Activated T-helper 1 cell treated with anti-CD3 and anti-CD28 coated beads, Interleukin-12 subunit alpha, Interleukin-12 subunit beta, Interleukin-2, Interleukin-4 antibody, amounts not matched to agents 30 ng/mL and 10 ng/mL and 1 ng/mL, durations not matched to agents 14 hours and 24 hours and 36 hours (primary cell): ENCODE measurements at regions not wholly inside any gene's neighbourhood (a gene's known extent, or its start where the extent isn't known, plus 50 kb on each side); places are given as distances from the start of the nearest gene placed in this dataset.

Experiments
- DNase-seq: peaks from one replicate; pipeline ENCODE4 v3.0.0; 2021; ENCODE audit warnings: low spot score
- H3K27ac Mint-ChIP-seq: one replicate; pipeline ENCODE4 v1.8.0; 2021; ENCODE audit warnings: mild to moderate bottlenecking, mixed read lengths
- H3K27me3 Mint-ChIP-seq: one replicate; pipeline ENCODE4 v1.8.0; 2022; ENCODE audit warnings: mild to moderate bottlenecking, moderate library complexity, mixed read lengths; ENCODE audit not compliant: insufficient read depth
- H3K36me3 Mint-ChIP-seq: one replicate; pipeline ENCODE4 v1.8.0; 2021; ENCODE audit warnings: low read depth, mixed read lengths
- H3K4me1 Mint-ChIP-seq: one replicate; pipeline ENCODE4 v1.8.0; 2021; ENCODE audit warnings: low read depth, mixed read lengths
- H3K4me3 Mint-ChIP-seq: one replicate; pipeline ENCODE4 v1.8.0; 2021; ENCODE audit warnings: mild to moderate bottlenecking, moderate library complexity, mixed read lengths
- H3K9me3 Mint-ChIP-seq: one replicate; pipeline ENCODE4 v1.8.0; 2021; ENCODE audit warnings: mixed read lengths
- intact Hi-C: fragments of 100-400 bp; cut with micrococcal nuclease; formaldehyde crosslinking; loops from one replicate; pipeline ENCODE4 v1.15.1; 2024

DNA sequence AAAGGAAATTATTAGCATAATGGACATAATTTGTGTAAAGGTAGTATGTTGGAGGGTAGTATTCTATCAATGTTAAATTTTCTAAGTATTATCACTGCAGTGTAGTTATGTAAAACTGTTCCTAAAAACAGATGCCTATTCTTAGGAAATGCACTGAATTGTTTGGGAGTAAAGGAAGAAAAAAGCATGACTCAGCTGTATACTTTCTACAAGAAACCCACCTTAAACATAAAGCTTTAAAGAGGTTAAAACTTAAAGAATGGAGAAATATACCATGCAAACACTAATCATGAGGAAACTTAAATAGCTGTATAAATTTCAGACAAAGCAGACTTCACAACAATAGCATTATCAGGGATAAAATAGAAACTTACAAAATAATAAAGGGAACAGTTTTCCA lies 292.9 kb downstream of the ANTXR2 start:
- peaks cover 8% of the 10 kb centered on the region for H3K9me3 Mint-ChIP-seq
- no peak overlapping the region for H3K27ac Mint-ChIP-seq
- no peak overlapping the region for H3K4me3 Mint-ChIP-seq
- H3K36me3 Mint-ChIP-seq: no peaks in the 10 kb centered on the region
- no peaks in the 10 kb centered on the region for H3K27me3 Mint-ChIP-seq
- no peaks in the 10 kb centered on the region for H3K4me1 Mint-ChIP-seq
- intact Hi-C loops: no loop called here
- no peak for DNase-seq

- H3K36me3 Mint-ChIP-seq: no peaks in the 10 kb centered on the region
- H3K27ac Mint-ChIP-seq: no peak overlapping the region
- H3K4me1 Mint-ChIP-seq: no peaks in the 10 kb centered on the region
- no peak overlapping the region for H3K4me3 Mint-ChIP-seq
- no peaks in the 10 kb centered on the region for H3K27me3 Mint-ChIP-seq
- peaks cover 11% of the 10 kb centered on the region for H3K9me3 Mint-ChIP-seq
- no peak for DNase-seq
- intact Hi-C loops: no loop called here
Measured at GRCh38 chr4:79772510-79772909, 300.5 kb downstream of the ANTXR2 start.

DNA sequence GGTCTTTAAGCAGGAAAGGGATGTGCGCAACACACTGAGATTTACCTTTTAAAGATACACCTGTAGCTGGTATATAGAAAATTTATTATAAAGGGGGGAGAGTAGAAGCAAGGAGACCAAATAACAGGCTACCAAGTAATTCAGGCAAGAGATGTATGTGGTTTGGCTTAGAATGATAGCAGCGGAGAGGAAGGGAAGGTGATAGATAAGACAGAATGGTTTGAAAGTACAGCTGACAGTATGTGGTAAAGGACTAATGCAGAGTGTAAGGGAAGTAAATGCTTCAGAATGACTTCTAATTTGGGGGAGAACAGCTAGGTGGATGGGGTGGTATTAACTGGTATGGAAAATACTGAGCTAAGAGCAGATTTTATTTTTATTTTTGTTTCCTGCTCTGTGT lies 308.9 kb downstream of the ANTXR2 start:
- Mint-ChIP-seq H3K27ac (no peak overlapping the region), H3K4me3 (no peak overlapping the region), H3K27me3 (no peaks in the 10 kb centered on the region), H3K9me3 (no peaks in the 10 kb centered on the region), H3K4me1 (no peaks in the 10 kb centered on the region), H3K36me3 (no peaks in the 10 kb centered on the region)
- intact Hi-C loops: no loop called here
- DNase-seq: no peak

DNA sequence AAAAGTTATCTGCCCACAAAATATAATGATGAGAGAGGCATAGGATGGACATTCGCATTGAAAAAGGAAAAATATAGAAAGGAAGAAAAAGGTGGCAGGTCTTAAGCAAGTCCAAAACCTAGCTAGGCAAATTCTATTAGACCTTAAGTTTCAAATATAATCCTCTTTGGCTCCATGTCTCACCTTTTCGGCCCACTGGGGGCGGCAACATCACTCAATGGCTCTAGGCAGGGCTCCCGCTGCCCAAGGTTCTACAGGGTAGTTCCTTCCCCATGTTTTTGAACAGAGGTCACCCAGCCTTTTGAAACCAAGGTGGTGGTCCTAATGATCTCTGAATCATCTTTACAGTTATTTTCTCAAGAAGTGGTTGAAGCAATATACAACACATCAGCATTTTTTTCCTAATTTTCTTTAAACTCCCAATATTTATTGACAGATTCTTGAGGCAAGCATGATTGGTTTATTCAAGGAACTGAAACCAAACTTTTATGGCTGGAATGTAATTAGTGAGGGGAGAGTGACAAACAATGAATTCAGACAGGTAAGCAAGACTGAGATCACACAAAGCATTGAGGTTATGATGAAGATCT lies 309.4 kb downstream of the ANTXR2 start:
- intact Hi-C loops: no loop called here
- no peak for DNase-seq
- no peaks in the 10 kb centered on the region for H3K27me3 Mint-ChIP-seq
- H3K4me1 Mint-ChIP-seq: no peaks in the 10 kb centered on the region
- H3K27ac Mint-ChIP-seq: no peak overlapping the region
- no peaks in the 10 kb centered on the region for H3K36me3 Mint-ChIP-seq
- no peaks in the 10 kb centered on the region for H3K9me3 Mint-ChIP-seq
- H3K4me3 Mint-ChIP-seq: no peak overlapping the region

- H3K9me3 Mint-ChIP-seq: no peaks in the 10 kb centered on the region
- no peak overlapping the region for H3K4me3 Mint-ChIP-seq
- H3K27ac Mint-ChIP-seq: no peak overlapping the region
- no peaks in the 10 kb centered on the region for H3K36me3 Mint-ChIP-seq
- H3K27me3 Mint-ChIP-seq: peaks cover 2% of the 10 kb centered on the region
- H3K4me1 Mint-ChIP-seq: no peaks in the 10 kb centered on the region
- intact Hi-C loops: no loop called here
- DNase-seq: no peak
Measured at GRCh38 chr4:79759793-79760192, 313.2 kb downstream of the ANTXR2 start.

DNA sequence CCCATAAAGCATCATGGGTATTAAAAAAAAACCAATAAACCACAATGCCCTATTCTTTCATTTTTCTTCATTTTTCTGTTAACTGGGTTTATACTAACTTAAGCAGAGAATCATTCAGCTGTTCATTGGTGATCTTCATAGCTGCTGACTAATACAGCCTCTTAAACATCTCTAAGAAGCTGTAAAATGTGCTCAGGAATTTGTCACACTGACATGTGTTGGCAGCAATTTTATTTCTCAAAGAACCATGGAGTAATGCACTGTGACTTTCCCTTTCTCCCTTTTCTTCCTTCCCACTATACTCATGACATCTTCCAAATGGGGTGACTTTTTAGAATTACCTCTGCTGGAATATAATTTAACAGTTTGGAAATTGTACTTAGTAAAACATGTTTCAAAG lies 315.4 kb downstream of the ANTXR2 start:
- Mint-ChIP-seq H3K27ac (no peak overlapping the region), H3K4me1 (no peaks in the 10 kb centered on the region), H3K9me3 (no peaks in the 10 kb centered on the region), H3K4me3 (no peak overlapping the region), H3K27me3 (peaks cover 4% of the 10 kb centered on the region), H3K36me3 (no peaks in the 10 kb centered on the region)
- intact Hi-C loops: no loop called here
- no peak for DNase-seq

DNA sequence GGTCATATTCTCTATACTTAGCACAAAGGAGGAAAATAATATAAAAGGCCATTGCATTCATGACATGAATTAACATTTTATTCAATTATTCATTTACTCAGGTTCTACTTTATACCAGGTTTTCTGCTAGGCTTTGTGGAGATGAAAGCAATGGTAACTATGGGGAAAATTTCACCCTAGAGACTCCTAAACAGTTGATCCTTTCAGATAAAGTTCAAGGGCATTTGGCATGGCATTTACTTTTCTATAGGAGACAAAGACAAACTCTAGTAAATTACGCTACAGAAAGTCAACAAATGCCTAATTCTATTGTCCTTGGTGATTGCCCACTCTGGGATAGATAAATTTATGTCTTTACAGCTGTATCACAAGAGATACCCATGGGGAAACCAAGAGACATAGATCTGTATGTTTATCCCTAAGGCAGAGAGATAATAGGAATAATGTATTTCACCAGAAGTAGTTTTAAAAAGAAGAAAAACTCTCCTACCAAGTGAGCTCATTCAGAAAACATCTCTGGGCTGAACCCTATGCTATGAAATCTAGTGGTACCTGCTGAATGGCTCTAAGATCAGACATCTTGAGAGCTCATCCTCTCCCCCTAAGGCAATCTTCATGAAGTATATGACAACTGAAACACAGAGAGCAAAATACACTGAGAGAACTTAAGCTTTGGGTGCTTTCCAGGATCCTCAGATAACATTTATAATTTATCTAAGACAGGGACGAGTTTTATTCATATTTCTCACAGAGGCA lies 316.7 kb downstream of the ANTXR2 start:
- Mint-ChIP-seq H3K27ac (no peak overlapping the region), H3K4me3 (no peak overlapping the region), H3K4me1 (no peaks in the 10 kb centered on the region), H3K27me3 (peaks cover 7% of the 10 kb centered on the region), H3K36me3 (no peaks in the 10 kb centered on the region), H3K9me3 (no peaks in the 10 kb centered on the region)
- intact Hi-C loops: no loop called here
- DNase-seq: no peak

GRCh38 chr4:79748835-79749234 lies 324.2 kb downstream of the ANTXR2 start:
- no peaks in the 10 kb centered on the region for H3K4me1 Mint-ChIP-seq
- no peaks in the 10 kb centered on the region for H3K36me3 Mint-ChIP-seq
- H3K27ac Mint-ChIP-seq: no peak overlapping the region
- no peaks in the 10 kb centered on the region for H3K9me3 Mint-ChIP-seq
- no peak overlapping the region for H3K4me3 Mint-ChIP-seq
- peaks cover 5% of the 10 kb centered on the region for H3K27me3 Mint-ChIP-seq
- intact Hi-C loops: no loop called here
- DNase-seq: no peak

DNA sequence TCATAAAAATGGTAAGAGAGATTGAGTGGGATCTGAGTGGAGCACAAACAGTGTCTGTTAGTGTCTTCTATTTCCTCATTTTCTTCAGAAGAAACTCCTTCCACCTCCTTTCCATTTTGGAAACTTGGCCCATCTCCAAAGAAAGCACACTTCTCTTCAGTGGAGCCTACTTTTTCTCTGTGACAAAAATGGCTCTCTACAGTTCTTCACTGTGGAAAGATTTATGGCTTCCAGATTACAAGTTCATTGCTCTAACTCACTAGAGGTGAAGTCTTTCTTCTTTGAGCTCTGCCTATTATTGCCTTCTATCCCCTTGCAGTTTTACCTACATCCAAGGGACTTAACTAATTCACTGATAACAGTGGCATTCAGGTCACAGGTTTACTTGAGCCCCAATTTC lies 325.8 kb downstream of the ANTXR2 start:
- Mint-ChIP-seq H3K27me3 (peaks cover 2% of the 10 kb centered on the region), H3K27ac (no peak overlapping the region), H3K4me1 (no peaks in the 10 kb centered on the region), H3K36me3 (no peaks in the 10 kb centered on the region), H3K9me3 (no peaks in the 10 kb centered on the region), H3K4me3 (no peak overlapping the region)
- intact Hi-C loops: no loop called here
- DNase-seq: no peak

DNA sequence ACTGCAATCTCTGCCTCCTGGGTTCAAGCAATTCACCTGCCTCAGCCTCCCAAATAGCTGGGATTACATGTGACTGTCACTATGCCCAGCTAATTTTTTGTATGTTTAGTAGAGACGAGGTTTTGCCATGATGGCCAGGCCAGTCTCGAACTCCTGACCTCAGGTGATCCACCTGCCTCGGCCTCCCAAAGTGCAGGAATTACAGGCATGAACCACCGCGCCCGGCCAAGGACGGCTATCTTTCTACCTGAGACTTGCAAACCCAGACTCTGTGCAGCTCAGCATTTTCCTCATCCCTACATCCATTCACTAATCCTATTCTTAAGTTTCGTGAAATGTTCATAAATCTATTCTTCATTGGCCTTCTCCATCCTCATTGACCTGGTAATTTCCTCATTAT lies 330.0 kb downstream of the ANTXR2 start:
- no peak overlapping the region for H3K4me3 Mint-ChIP-seq
- intact Hi-C loops: no loop called here

DNA sequence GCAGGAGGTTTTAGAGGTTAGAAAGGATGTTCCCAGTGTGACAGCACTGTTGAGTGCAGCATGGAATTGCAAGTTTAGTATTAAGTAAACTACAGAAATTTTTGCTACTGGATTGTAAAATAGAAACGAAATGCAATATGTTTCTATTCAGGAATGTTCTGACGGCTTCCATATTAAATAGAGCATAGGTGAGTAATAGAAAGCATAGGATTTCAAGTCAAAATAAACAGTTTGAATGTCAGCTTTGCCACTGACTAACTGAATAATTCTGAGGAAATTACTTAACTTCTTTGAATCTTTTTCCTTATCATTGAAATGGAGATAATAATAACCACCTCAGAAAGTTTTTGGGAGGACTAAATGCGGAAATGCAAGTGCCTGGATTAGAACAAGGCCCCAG lies 331.9 kb upstream of the GK2 start:
- intact Hi-C loops: no loop called here
- H3K27me3 Mint-ChIP-seq: peaks cover 2% of the 10 kb centered on the region
- H3K27ac Mint-ChIP-seq: no peak overlapping the region
- no peaks in the 10 kb centered on the region for H3K9me3 Mint-ChIP-seq
- no peak for DNase-seq
- no peaks in the 10 kb centered on the region for H3K36me3 Mint-ChIP-seq
- H3K4me3 Mint-ChIP-seq: no peak overlapping the region
- H3K4me1 Mint-ChIP-seq: no peaks in the 10 kb centered on the region

More for the DNA sequence above, 330.0 kb downstream of the ANTXR2 start:
- Mint-ChIP-seq H3K36me3 (no peaks in the 10 kb centered on the region), H3K4me1 (no peaks in the 10 kb centered on the region), H3K27ac (no peak overlapping the region), H3K9me3 (no peaks in the 10 kb centered on the region), H3K27me3 (peaks cover 2% of the 10 kb centered on the region)
- DNase-seq: no peak

GRCh38 chr4:79723507-79723906 lies 315.5 kb upstream of the GK2 start:
- no peak for DNase-seq
- H3K4me3 Mint-ChIP-seq: no peak overlapping the region
- no peaks in the 10 kb centered on the region for H3K4me1 Mint-ChIP-seq
- no peaks in the 10 kb centered on the region for H3K9me3 Mint-ChIP-seq
- no peak overlapping the region for H3K27ac Mint-ChIP-seq
- no peaks in the 10 kb centered on the region for H3K27me3 Mint-ChIP-seq
- H3K36me3 Mint-ChIP-seq: no peaks in the 10 kb centered on the region
- intact Hi-C loops: no loop called here

- Mint-ChIP-seq H3K27me3 (no peaks in the 10 kb centered on the region), H3K4me3 (no peak overlapping the region), H3K27ac (no peak overlapping the region), H3K4me1 (no peaks in the 10 kb centered on the region), H3K36me3 (no peaks in the 10 kb centered on the region), H3K9me3 (peaks cover 4% of the 10 kb centered on the region)
- intact Hi-C loops: no loop called here
- no peak for DNase-seq
Measured at GRCh38 chr4:79700356-79700755, 292.3 kb upstream of the GK2 start.

DNA sequence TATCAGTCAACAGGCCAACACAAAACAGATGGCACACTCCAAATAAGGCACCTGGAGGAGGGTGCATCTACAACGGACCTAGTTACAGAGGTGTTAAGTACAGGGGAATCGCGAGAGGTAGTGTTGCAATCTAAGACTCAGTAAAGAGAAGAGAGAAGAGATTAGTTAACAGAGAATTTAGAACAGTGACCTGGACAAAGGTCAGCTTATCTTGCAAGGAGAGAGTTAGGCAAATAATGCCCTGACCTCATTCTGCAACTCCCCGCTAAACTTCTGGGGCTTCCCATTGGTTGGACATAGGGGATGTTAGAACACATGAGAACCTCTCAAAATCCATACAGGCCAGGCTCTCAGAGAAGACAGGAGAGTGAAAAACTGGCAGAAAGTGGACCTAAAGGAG lies 289.4 kb upstream of the GK2 start:
- peaks cover 3% of the 10 kb centered on the region for H3K9me3 Mint-ChIP-seq
- intact Hi-C loops: no loop called here
- no peak overlapping the region for H3K4me3 Mint-ChIP-seq
- no peak overlapping the region for H3K27ac Mint-ChIP-seq
- no peaks in the 10 kb centered on the region for H3K4me1 Mint-ChIP-seq
- DNase-seq: no peak
- no peaks in the 10 kb centered on the region for H3K36me3 Mint-ChIP-seq
- no peaks in the 10 kb centered on the region for H3K27me3 Mint-ChIP-seq
